ENCODE measurements at regions not wholly inside any gene's neighbourhood (a gene's known extent, or its start where the extent isn't known, plus 50 kb on each side); places are given as distances from the start of the nearest gene placed in this dataset.

- TF ChIP-seq CTCF (IDR thresholded peaks at IDR 0.05): no peak
- no peak for TF ChIP-seq POLR2A (IDR thresholded peaks at IDR 0.05)
- TF ChIP-seq POLR2AphosphoS5 (IDR thresholded peaks at IDR 0.05): no peak
- TF ChIP-seq EP300 (IDR thresholded peaks at IDR 0.05; ENCODE audit: low read depth): no peak
Measured at GRCh38 chr5:168238463-168238862, 53.0 kb upstream of the WWC1 start.

Measured in transverse colon (tissue), 4 donors.